Astrocyte (in vitro differentiated cells and primary cell): ENCODE measurements at regions not wholly inside any gene's neighbourhood (a gene's known extent, or its start where the extent isn't known, plus 50 kb on each side); places are given as distances from the start of the nearest gene placed in this dataset.

Experiments used
- CTCF ChIP-seq: IDR thresholded peaks from 2 replicates; pipeline ENCODE4 v1.5.1; 2011; ENCODE audit warnings: low read depth, mild to moderate bottlenecking, inconsistent platforms, low read length, moderate library complexity; ENCODE audit not compliant: insufficient read depth
- EZH2 ChIP-seq: IDR thresholded peaks from 2 replicates; pipeline ENCODE4 v1.6.1; 2012; ENCODE audit warnings: mild to moderate bottlenecking, low read length, inconsistent platforms; ENCODE audit not compliant: insufficient read depth

DNA sequence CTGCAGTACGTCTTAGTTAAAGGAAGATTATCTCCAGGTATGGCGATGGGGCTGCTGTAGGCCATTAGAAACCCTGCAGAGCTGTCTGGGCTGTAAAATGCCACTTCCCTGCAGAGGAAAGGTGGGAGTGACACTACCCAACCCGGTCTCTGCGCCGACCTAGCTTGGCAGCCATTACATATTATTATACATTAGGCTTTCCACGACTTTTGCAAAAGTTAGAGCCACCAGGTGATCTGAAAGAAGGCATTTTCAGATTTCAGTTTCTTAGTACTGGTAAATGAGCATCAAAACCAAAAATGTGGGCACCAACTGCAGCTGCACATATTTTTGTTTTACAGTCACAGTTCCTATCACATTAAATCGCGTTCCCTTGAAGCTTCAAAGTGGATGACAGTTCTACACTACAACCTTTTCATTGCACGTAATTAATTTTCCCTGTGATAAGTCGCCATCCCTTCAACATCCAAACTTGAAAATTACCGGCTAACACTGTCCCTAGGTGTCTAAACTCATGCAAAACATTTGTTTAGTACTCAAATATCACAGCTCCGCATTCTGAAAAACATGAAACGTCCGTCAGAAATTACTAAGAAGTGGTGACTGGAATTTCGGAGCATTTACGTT lies 81.4 kb upstream of the CHD2 start:
- TF ChIP-seq CTCF (no peak), EZH2 (no peak)
